H9 (cell line): ENCODE measurements at regions not wholly inside any gene's neighbourhood (a gene's known extent, or its start where the extent isn't known, plus 50 kb on each side); places are given as distances from the start of the nearest gene placed in this dataset.

Experiments
- DNase-seq: peaks from one replicate; pipeline ENCODE4 v3.0.0-alpha.2; 2017
- H2AFZ ChIP-seq: one replicate; pipeline ENCODE4 v1.6.1; 2013; ENCODE audit warnings: mild to moderate bottlenecking, low read length, control low read depth, moderate library complexity
- H2AK5ac ChIP-seq: 2 replicates; pipeline ENCODE4 v1.6.1; 2013; ENCODE audit warnings: low read length, control low read depth, mixed read lengths; ENCODE audit not compliant: insufficient read length
- H2BK120ac ChIP-seq: one replicate; pipeline ENCODE4 v1.6.1; 2013; ENCODE audit warnings: low read depth, mild to moderate bottlenecking, low read length, control low read depth, inconsistent platforms; ENCODE audit not compliant: poor library complexity, severe bottlenecking
- H2BK12ac ChIP-seq: 2 replicates; pipeline ENCODE4 v1.6.1; 2013; ENCODE audit warnings: low read length, control low read depth, mixed read lengths, low read depth; ENCODE audit not compliant: insufficient read length
- H2BK15ac ChIP-seq: 2 replicates; pipeline ENCODE4 v1.6.1; 2013; ENCODE audit warnings: low read depth, low read length, control low read depth
- H2BK20ac ChIP-seq: one replicate; pipeline ENCODE4 v1.6.1; 2013; ENCODE audit warnings: low read depth, mild to moderate bottlenecking, low read length, control low read depth, inconsistent platforms; ENCODE audit not compliant: poor library complexity, severe bottlenecking
- H2BK5ac ChIP-seq: 2 replicates; pipeline ENCODE4 v1.6.1; 2013; ENCODE audit warnings: low read length, control low read depth, mixed read lengths; ENCODE audit not compliant: insufficient read length
- H3K14ac ChIP-seq: 2 replicates; pipeline ENCODE4 v1.6.1; 2013; ENCODE audit warnings: low read length, control low read depth; ENCODE audit not compliant: insufficient read depth
- H3K18ac ChIP-seq: 2 replicates; pipeline ENCODE4 v1.6.1; 2013; ENCODE audit warnings: low read depth, mild to moderate bottlenecking, mixed read lengths, low read length, control low read depth; ENCODE audit not compliant: insufficient read length
- H3K23ac ChIP-seq: 2 replicates; pipeline ENCODE4 v1.6.1; 2013; ENCODE audit warnings: low read length, control low read depth, mixed read lengths, low read depth; ENCODE audit not compliant: insufficient read length
- H3K23me2 ChIP-seq: 2 replicates; pipeline ENCODE4 v1.6.1; 2013; ENCODE audit warnings: low read depth, mild to moderate bottlenecking, mixed read lengths, low read length, control low read depth; ENCODE audit not compliant: insufficient read length, poor library complexity, severe bottlenecking
- H3K27ac ChIP-seq: 2 replicates; pipeline ENCODE4 v1.5.1; 2013; ENCODE audit warnings: low read length, control low read depth, mixed read lengths, low read depth; ENCODE audit not compliant: insufficient read length
- H3K27me3 ChIP-seq: 2 replicates; pipeline ENCODE4 v1.6.1; 2013; ENCODE audit warnings: low read length, control low read depth, inconsistent platforms; ENCODE audit not compliant: insufficient read depth
- H3K4ac ChIP-seq: 2 replicates; pipeline ENCODE4 v1.6.1; 2013; ENCODE audit warnings: low read depth, mild to moderate bottlenecking, control low read depth, inconsistent platforms, low read length, moderate library complexity
- H3K4me1 ChIP-seq: 2 replicates; pipeline ENCODE4 v1.6.1; 2013; ENCODE audit warnings: low read length, control low read depth, inconsistent platforms; ENCODE audit not compliant: insufficient read depth
- H3K4me2 ChIP-seq: 2 replicates; pipeline ENCODE4 v1.6.1; 2013; ENCODE audit warnings: low read length, control low read depth, mixed read lengths; ENCODE audit not compliant: insufficient read length, insufficient read depth
- H3K56ac ChIP-seq: 2 replicates; pipeline ENCODE4 v1.6.1; 2013; ENCODE audit warnings: low read depth, mild to moderate bottlenecking, mixed read lengths, low read length, control low read depth; ENCODE audit not compliant: insufficient read length
- H3K79me1 ChIP-seq: 2 replicates; pipeline ENCODE4 v1.6.1; 2013; ENCODE audit warnings: low read depth, mild to moderate bottlenecking, moderate library complexity, low read length, control low read depth, inconsistent platforms; ENCODE audit not compliant: insufficient read depth, poor library complexity, severe bottlenecking
- H3K79me2 ChIP-seq: 2 replicates; pipeline ENCODE4 v1.6.1; 2013; ENCODE audit warnings: low read length, control low read depth, inconsistent platforms; ENCODE audit not compliant: insufficient read depth
- H3K9ac ChIP-seq: 2 replicates; pipeline ENCODE4 v1.6.1; 2013; ENCODE audit warnings: low read length, control low read depth, mixed read lengths; ENCODE audit not compliant: insufficient read length; ENCODE audit errors: extremely low read depth
- H3K9me3 ChIP-seq: one replicate; pipeline ENCODE4 v1.6.1; 2013; ENCODE audit warnings: low read depth, low read length, inconsistent platforms; ENCODE audit not compliant: control insufficient read depth
- H3T11ph ChIP-seq: one replicate; pipeline ENCODE4 v1.6.1; 2013; ENCODE audit warnings: mild to moderate bottlenecking, low read length, control low read depth, inconsistent platforms
- H4K20me1 ChIP-seq: one replicate; pipeline ENCODE4 v1.6.1; 2013; ENCODE audit not compliant: control insufficient read depth, insufficient read length, insufficient read depth
- H4K5ac ChIP-seq: 2 replicates; pipeline ENCODE4 v1.6.1; 2013; ENCODE audit warnings: low read depth, mild to moderate bottlenecking, mixed read lengths, low read length, control low read depth; ENCODE audit not compliant: insufficient read length
- H4K8ac ChIP-seq: replicated peaks from 2 replicates; pipeline ENCODE4 v1.6.1; 2013; ENCODE audit warnings: low read length, control low read depth, mixed read lengths, low read depth; ENCODE audit not compliant: insufficient read length
- H4K91ac ChIP-seq: 2 replicates; pipeline ENCODE4 v1.6.1; 2013; ENCODE audit warnings: low read depth, mild to moderate bottlenecking, moderate library complexity, mixed read lengths, low read length, control low read depth; ENCODE audit not compliant: insufficient read length
- H3K27ac Mint-ChIP-seq, 3 experiments: 2 replicates in 2 of 3; 3 replicates in 1 of 3; pipeline ENCODE4 v1.8.0; 2020 to 2021; ENCODE audit warnings: mixed read lengths in 3 of 3, mild to moderate bottlenecking in 1 of 3, moderate library complexity in 1 of 3
- H3K27me3 Mint-ChIP-seq: 2 replicates; pipeline ENCODE4 v1.8.0; 2021; ENCODE audit warnings: low read depth, mild to moderate bottlenecking, moderate library complexity, mixed read lengths
- H3K36me3 Mint-ChIP-seq, 3 experiments: 2 replicates in 2 of 3; 3 replicates in 1 of 3; pipeline ENCODE4 v1.8.0; 2020 to 2021; ENCODE audit warnings: low read depth in 3 of 3, mixed read lengths in 3 of 3; ENCODE audit not compliant: insufficient read depth in 1 of 3
- H3K4me1 Mint-ChIP-seq, 2 experiments: 2 replicates each; pipeline ENCODE4 v1.8.0; 2020; ENCODE audit warnings: mixed read lengths in 2 of 2
- H3K4me3 Mint-ChIP-seq, 2 experiments: 2 replicates in 1 of 2; 3 replicates in 1 of 2; pipeline ENCODE4 v1.8.0; 2020 to 2021; ENCODE audit warnings: mild to moderate bottlenecking in 2 of 2, mixed read lengths in 2 of 2, moderate library complexity in 1 of 2
- H3K9me3 Mint-ChIP-seq, 2 experiments: 2 replicates in 1 of 2; 3 replicates in 1 of 2; pipeline ENCODE4 v1.8.0; 2020; ENCODE audit warnings: mild to moderate bottlenecking in 2 of 2, mixed read lengths in 2 of 2, moderate library complexity in 1 of 2
- CTCF ChIP-seq: fragments of 200-600 bp; sonication (generic); conservative IDR thresholded peaks from 3 replicates; pipeline ENCODE4 v1.8.0; 2021; ENCODE audit warnings: antibody characterized with exemption, mild to moderate bottlenecking
- WGBS: extraction: QIAGEN DNeasy Blood & Tissue Kit; methylation state at CpG from one replicate; pipeline ENCODE4 v1.1.7; 2013; ENCODE audit warnings: missing lambda C conversion rate, low lambda C conversion rate, mixed read lengths; ENCODE audit not compliant: insufficient read length; ENCODE audit errors: extremely low coverage; 5-methylcytosine and 5-hydroxymethylcytosine counted together

GRCh38 chr1:83574791-83575190 is 424.1 kb downstream of the TTLL7 start:
- Mint-ChIP-seq H3K4me3 (no peak overlapping the region), H3K9me3 (no peaks in the 10 kb centered on the region), H3K4me1 (peaks cover 14 to 18% of the 10 kb centered on the region in 2 experiments), H3K27me3 (no peaks in the 10 kb centered on the region), H3K27ac (no peak overlapping the region), H3K36me3 (no peaks in the 10 kb centered on the region)
- H2BK20ac ChIP-seq, result no peak overlapping the region
- TF ChIP-seq CTCF, result no peak
- H3K23me2 ChIP-seq, result no peaks in the 10 kb centered on the region
- H3T11ph ChIP-seq, result no peak overlapping the region
- H2BK5ac ChIP-seq, result no peak overlapping the region
- H2AK5ac ChIP-seq, result no peak overlapping the region
- peak overlapping the region; percentile 22 for H2AFZ ChIP-seq
- H3K56ac ChIP-seq, result no peak overlapping the region
- no peaks in the 10 kb centered on the region for H3K9me3 ChIP-seq
- no peak overlapping the region for H4K91ac ChIP-seq
- H3K27ac ChIP-seq, result no peak overlapping the region
- no peak overlapping the region for H4K5ac ChIP-seq
- H4K8ac ChIP-seq, result no peak overlapping the region
- no peak overlapping the region for H3K23ac ChIP-seq
- no peak overlapping the region for H2BK15ac ChIP-seq
- no peaks in the 10 kb centered on the region for H3K79me2 ChIP-seq
- no peaks in the 10 kb centered on the region for H3K79me1 ChIP-seq
- peaks cover 8% of the 10 kb centered on the region for H3K4me1 ChIP-seq
- no peak for DNase-seq
- no peak overlapping the region for H3K18ac ChIP-seq
- whole genome bisulfite sequencing, result no CpG with 5 or more reads among the region's 2 CpGs
- H2BK12ac ChIP-seq, result no peak overlapping the region
- no peak overlapping the region for H2BK120ac ChIP-seq
- no peak overlapping the region for H3K9ac ChIP-seq
- H3K4ac ChIP-seq, result no peak overlapping the region
- no peak overlapping the region for H3K14ac ChIP-seq
- H3K27me3 ChIP-seq, result no peaks in the 10 kb centered on the region
- H4K20me1 ChIP-seq, result no peaks in the 10 kb centered on the region
- H3K4me2 ChIP-seq, result no peak overlapping the region
